ENCODE measurements at regions not wholly inside any gene's neighbourhood (a gene's known extent, or its start where the extent isn't known, plus 50 kb on each side); places are given as distances from the start of the nearest gene placed in this dataset.
"Not testable (repeated sequence)": the region's sequence is repeated elsewhere in the genome, so short reads cannot be mapped to it uniquely, and the experiment has no call there.

GRCh38 chr10:131833446-131834080, 67.2 kb upstream of the PPP2R2D start:
- Histone ChIP-seq H3K36me3 (ENCODE audit: control insufficient read depth, insufficient read depth, low read length) (no peaks in the 10 kb centered on the region), H3K4me3 (ENCODE audit: low read depth, low read length) (no peak overlapping the region), H3K27me3 (ENCODE audit: control insufficient read depth, insufficient read depth, low read length) (no peaks in the 10 kb centered on the region)
- TF ChIP-seq CTCF (IDR thresholded peaks at IDR 0.05; ENCODE audit: insufficient read depth, low read length, poor library complexity, severe bottlenecking): no peak
- no peak for DNase-seq (ENCODE audit: low read depth)

- Histone ChIP-seq H3K4me3 (ENCODE audit: low read depth, low read length) (no peak overlapping the region), H3K36me3 (ENCODE audit: control insufficient read depth, insufficient read depth, low read length) (no peaks in the 10 kb centered on the region), H3K27me3 (ENCODE audit: control insufficient read depth, insufficient read depth, low read length) (no peaks in the 10 kb centered on the region)
- no peak for TF ChIP-seq CTCF (IDR thresholded peaks at IDR 0.05; ENCODE audit: insufficient read depth, low read length, poor library complexity, severe bottlenecking)
- DNase-seq (ENCODE audit: low read depth): no peak
Measured at GRCh38 chr10:131834152-131834810, 66.5 kb upstream of the PPP2R2D start.

GRCh38 chr10:131838966-131839742, 61.7 kb upstream of the PPP2R2D start:
- TF ChIP-seq CTCF (IDR thresholded peaks at IDR 0.05; ENCODE audit: insufficient read depth, low read length, poor library complexity, severe bottlenecking): no peak
- H3K36me3 ChIP-seq (ENCODE audit: control insufficient read depth, insufficient read depth, low read length): no peaks in the 10 kb centered on the region
- no peak overlapping the region for H3K4me3 ChIP-seq (ENCODE audit: low read depth, low read length)
- no peak for DNase-seq (ENCODE audit: low read depth)
- H3K27me3 ChIP-seq (ENCODE audit: control insufficient read depth, insufficient read depth, low read length): no peaks in the 10 kb centered on the region

GRCh38 chr10:131839880-131840787, 60.7 kb upstream of the PPP2R2D start:
- not testable (repeated sequence) for H3K36me3 ChIP-seq (ENCODE audit: control insufficient read depth, insufficient read depth, low read length); DNase-seq (ENCODE audit: low read depth); H3K4me3 ChIP-seq (ENCODE audit: low read depth, low read length); H3K27me3 ChIP-seq (ENCODE audit: control insufficient read depth, insufficient read depth, low read length)
- TF ChIP-seq CTCF (IDR thresholded peaks at IDR 0.05; ENCODE audit: insufficient read depth, low read length, poor library complexity, severe bottlenecking): peak; percentile 14

- TF ChIP-seq CTCF (IDR thresholded peaks at IDR 0.05; ENCODE audit: insufficient read depth, low read length, poor library complexity, severe bottlenecking): no peak
- H3K36me3 ChIP-seq (ENCODE audit: control insufficient read depth, insufficient read depth, low read length): no peaks in the 10 kb centered on the region
- no peak overlapping the region for H3K4me3 ChIP-seq (ENCODE audit: low read depth, low read length)
- no peak for DNase-seq (ENCODE audit: low read depth)
- no peaks in the 10 kb centered on the region for H3K27me3 ChIP-seq (ENCODE audit: control insufficient read depth, insufficient read depth, low read length)
Measured at GRCh38 chr10:131840788-131841118, 60.1 kb upstream of the PPP2R2D start.

Data from kidney epithelial cell (primary cell).